NCI-H460 (cell line): ENCODE measurements at regions not wholly inside any gene's neighbourhood (a gene's known extent, or its start where the extent isn't known, plus 50 kb on each side); places are given as distances from the start of the nearest gene placed in this dataset.
"Not testable (repeated sequence)": the region's sequence is repeated elsewhere in the genome, so short reads cannot be mapped to it uniquely, and the experiment has no call there.

Experiments
- DNase-seq: peaks from one replicate; pipeline ENCODE4 v3.0.0-alpha.2; 2016; ENCODE audit warnings: low read depth; ENCODE audit errors: extremely low read depth

DNA sequence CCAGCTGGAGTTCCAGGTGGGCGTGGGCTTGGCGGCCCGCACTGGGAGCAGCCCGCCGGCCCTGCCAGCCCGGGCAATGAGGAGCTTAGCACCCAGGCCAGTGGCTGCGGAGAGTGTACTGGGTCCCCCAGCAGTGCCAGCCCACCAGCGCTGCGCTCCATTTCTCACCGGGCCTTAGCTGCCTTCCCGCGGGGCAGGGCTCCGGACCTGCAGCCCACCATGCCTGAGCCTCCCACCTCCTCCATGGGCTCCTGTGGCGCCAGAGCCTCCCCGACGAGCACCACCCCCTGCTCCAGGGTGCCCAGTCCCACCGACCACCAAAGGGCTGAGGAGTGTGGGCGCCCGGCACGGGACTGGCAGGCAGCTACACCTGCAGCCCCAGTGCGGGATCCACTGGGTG is 1075.3 kb downstream of the SI start:
- DNase-seq: not testable (repeated sequence)

DNA sequence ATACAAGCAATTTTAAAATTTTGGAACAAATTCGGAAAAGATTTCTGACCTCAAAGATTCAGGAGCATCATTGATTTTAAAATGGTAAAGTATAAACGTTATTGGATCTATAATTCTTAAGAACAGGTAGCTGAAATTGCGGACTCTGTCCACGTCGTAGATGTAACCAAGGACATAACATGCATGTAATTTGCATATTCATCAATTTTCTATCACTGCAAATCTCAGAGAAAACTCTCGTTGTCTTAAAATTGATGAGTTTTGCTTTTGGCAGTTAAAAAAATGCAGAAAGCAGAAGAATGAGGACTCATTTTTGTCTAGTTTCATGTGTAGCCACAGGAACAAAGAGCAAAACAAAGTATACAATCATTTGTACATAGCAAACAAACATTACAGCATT is 1094.4 kb downstream of the SI start:
- DNase-seq: no peak

DNA sequence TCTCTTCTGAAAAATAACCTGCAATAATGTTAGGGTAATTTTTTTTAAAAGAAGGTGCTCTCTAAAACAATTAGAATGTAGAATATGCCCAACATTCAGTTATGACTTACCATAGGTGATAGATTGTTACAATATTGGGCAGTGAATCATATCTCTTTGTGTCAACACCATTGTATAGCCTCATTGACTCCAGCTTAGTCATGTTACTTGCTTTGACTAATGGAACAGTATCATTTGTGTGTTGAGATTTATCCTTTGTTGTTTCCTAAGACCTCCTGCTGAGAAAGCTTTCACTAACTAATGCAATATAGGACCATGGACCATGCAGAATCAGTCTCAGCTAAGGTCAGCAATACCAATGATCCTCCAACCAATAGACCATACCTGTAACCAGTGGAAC is 1106.4 kb downstream of the SI start:
- DNase-seq: no peak

DNA sequence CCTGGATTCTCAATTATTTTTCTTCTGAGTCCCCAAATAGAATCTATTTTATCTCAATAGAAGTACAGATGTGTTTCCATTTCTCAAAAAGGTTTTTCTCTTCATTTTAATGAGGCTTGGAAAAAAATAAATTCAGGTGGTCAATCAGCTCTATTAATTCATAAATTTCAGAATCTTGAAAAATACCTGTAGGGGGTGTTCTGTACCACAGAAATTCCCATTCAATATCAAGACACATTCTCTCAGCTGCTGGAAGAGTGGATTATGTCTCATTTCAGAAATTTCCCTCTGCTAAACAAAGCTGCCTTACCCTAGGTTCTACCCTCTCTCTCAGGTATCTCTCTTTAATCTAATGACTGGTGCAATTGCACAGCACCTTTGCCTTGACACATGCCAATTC is 1121.2 kb downstream of the SI start:
- DNase-seq: no peak

DNA sequence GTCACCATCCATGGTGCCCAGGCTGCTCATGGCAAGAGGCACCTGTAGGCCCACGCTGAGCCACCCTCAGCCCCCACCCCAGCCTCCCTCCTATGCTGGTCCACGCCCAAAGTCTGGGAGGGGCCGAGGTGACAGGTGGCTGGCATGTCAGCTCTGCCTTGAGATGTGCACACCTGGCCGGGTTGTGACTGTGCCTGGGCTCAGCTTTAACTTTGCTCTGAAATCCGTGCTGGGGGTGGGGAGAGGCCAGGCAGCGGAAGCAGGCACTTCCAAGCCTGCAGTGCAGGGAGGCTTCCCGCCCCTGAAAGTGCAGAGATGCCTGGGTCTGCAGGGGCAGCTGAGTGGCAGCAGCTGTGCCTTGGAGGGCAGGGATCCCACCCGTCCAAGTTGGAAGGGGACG is 1124.8 kb downstream of the SI start:
- DNase-seq: no peak

DNA sequence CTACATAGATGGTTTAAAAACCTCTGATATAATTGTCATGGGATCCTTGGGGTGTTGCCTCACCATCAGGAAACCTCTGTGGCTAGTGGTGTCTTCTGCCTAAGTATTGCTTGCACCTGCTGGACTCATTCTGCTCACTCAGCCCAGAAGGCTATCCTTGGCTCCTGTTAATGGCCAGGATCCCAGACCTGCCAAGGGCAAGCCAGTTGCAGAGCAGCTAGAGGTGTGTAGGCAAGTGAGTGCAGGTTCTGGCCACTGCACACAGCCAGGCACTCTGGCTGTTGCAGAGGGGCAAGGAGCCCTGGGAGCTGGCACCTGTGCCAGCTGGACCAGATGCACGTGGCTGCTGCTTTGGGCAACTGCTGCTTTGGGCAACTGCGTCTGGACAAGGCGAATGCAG is 1125.8 kb downstream of the SI start:
- DNase-seq: no peak

DNA sequence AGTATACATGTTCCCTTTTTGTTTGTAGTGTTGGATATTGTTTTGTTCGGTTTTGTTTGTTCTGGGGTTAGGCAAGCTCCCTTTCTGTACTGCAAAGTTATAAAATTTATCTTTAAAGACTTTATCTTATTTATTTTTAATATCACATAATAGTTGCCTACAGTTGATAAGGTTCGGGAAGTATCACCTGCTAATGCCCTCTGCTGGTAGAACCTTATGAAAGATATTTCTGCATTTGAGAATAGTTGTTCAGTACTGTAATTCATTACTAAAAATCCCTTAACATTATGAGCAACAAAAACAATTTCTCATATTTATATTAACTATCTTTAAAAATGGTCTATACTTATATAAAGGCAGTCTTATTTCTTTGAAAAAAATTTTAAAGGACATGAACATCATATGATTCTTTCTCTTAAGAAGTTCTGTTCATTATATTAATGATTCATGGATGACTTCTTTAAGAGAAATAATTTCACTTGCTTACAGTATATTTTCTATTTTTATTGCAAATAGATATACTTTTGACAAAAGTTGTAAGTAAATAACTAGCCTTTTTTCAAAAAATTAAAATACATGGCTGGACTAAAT is 1126.8 kb downstream of the SI start:
- DNase-seq: peak; percentile 5

DNA sequence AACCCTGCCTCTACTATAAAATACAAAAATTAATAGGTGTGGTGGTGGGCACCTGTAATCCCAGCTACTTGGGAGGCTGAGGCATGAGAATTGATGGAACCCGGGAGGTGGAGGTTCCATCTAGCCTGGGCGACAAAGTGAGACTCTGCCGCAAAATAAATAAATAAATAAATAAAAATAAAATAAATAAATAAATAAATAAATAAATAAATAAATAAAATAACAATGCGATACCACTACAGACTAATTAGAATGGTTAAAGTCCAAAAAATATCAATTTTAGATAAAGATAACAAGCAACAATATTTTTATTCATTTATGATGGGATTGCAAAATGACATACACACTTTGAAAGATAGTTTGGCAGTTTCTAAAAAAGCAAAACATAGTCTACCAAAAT is 1131.5 kb downstream of the SI start:
- DNase-seq: no peak

DNA sequence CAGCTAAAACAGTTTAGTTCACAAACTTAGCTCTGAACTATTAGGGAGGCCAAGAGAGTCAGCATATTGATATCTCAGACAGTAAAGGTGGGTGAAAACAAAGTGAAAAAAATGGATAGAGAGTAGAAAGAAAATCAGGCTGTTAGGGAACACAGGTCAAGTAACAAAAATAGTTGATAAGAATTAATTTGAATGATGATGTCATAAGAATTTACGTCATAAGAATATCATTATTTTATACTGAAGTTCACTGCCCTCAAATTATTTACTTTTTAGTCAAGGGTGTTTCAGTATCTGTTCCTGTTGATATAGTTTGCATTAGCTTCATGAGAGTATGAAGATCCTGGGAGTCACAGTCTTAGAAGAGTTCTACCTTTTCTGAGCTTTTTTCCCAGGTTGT is 1134.6 kb downstream of the SI start:
- DNase-seq: no peak

DNA sequence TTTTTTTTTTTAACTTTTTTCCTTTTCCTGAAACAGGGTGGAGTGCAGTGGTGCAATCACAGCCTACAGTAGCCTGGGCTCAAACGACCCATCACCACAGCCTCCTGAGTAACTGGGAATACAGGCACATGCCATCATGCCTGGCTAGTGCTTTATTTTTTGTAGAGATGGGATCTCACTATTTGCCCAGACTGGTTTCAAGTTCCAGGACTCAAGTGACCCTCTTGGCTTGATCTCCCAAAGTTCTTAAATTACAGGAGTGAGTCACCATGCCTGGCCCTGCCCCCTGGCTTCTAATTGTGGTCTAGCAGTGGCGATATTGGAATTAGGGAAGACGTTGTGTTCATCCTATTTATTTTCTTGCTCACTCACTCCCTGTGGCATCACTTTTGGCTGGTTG is 1138.4 kb downstream of the SI start:
- no peak for DNase-seq

DNA sequence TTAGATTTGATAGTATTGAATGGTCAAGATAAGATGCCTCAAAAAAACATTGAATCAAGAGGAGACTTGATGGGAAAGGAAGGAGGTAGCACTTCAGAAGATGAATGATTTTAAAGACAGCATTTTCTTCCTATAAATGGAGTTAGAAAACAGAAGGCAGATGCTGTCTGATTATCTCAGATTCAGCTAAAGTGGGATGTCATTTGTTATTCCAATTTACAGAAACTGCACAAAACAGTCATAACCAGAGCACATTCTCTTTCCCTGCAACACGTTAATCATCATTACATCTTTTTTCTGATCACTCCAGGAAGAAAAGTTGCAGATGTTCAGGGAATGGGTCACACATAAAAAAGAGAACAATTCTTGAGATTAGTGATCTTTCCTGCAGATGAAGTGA is 1141.8 kb downstream of the SI start:
- no peak for DNase-seq

DNA sequence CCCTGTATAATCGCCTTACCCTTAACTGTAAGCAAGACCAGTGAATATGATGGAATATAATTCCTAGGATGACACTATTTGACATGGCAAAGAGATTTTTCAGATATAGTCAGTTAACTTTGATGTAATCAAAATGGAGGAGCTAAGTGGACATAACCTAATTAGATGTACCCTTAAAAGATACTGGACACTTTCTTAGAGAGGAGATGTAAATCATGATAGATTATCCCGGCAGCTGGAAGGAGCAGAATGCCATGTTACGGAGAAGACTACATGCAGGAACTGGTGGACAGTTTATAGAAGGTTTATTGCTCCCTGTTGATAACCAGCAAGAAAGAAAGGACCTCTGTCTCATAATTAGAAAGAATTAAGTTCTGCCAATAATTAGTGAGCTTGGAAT is 1142.9 kb downstream of the SI start:
- DNase-seq: no peak

DNA sequence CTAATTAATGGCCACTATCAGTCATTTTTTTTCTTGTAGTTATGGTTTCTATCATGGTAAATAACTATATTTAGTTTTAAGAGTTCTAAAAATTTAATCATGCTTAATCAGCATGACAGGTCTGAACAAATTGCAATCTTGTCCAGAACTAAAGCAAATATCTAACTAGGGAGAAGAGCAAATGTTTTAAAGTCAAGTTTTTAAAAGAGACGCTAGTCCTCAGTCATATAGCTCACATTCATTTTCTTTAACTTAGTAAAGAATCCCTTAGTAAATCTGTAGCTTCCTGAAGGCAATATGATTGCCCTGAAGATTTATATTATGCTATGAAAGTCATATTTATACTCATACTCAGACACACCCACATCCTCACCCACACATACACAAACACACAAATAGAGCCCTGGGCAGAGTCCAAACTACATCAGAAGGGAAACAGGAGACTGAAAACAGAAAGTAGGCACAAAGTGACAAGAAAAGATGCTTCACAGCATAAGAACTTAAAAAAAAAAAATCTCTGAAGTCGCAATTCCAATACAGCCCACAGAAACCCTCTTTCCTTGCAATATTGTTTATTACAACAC is 1149.1 kb downstream of the SI start:
- DNase-seq: no peak

DNA sequence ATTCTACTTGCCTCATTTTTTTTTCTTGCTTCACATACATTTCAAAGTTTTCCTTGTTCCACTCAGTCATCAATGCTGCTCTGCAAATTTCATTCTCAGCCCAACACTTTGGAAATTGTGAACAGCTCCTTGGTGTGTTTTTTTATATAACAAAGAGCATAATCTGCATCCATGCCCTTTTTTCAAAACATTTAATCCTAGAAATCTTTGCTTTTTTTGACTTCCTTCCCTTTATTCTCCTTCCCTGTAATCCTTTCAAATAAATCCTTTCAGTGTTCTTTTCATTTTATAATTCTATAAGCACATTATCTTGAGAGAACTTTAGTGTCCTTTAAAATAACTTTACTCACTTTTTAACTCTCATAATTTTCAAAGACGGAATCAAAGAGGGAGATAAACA is 1150.8 kb downstream of the SI start:
- DNase-seq: no peak

DNA sequence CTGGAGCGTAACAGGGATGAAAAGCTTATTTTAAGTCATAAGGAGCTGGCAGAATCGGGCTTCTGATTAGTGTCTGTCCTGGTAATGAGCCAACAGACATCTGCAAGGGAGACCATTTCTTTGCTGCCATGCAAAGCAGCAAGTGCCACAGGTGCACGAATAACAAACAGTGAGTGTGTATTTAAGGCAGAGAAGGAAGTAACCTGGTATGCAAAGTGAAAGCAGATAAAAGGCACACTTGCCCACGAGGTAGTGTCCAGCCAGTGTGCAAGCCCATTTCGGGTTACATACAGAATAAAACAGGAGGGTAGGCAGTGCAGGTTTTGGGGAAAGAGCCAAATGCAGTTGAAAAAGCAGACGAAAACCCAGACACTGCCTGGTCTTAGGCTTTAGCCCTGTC is 1153.7 kb downstream of the SI start:
- no peak for DNase-seq

DNA sequence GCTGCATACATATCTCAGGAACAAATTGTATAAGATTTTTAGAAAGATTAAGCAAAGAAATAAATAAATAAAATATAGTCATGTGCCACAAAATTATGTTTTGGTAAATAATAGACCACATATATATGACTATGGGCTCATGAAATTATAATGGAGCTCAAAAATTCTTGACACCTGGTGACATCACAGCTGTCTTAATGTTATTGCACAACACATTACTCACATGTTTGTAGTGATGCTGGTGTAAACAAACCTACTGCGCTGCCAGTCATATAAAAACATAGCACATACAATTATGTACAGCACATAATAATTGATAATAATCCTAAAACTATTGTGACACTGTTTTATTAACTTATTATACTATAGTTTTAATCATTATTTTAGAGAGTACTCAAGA is 1159.1 kb downstream of the SI start:
- DNase-seq: no peak

DNA sequence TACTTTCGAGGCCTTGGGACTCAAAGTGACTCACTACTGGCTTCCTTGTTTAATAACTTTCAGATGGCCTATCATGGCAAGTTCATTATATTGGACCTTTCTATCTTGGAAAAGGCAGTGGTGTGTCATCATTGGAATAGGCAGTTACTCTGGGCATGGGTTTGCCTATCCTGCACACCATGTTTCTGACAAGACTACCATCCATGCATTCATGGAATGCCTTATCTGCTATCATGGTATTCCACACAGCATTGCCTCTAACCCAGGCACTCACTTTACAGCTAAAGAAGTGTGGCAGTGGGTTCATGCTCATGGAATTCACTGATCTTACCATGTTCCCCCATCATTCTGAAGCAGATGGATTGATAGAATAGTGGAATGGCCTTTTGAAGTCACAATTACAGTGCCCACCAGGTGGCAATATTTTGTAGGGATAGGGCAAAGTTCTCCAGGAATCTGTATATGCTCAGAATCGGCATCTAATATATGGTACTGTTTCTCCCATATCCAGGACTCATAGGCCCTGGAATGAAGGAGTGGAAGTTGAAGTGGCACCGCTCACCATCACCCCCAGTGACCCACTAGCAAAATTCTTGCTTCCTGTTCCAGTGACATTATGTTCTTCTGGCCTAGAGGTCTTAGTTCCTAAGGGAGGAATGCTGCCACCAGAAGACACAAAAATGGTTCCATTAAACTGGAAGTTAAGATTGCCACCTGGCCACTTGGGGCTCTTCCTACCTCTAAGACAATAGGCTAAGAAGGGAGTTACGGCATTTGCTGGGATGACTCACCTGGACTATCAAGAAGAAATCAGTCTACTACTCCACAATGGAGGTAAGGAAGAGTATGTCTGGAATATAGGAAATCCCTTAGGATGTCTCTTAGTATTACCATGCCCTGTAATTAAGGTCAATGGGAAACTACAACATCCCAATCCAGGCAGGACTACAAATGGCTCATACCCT is 1161.4 kb downstream of the SI start:
- DNase-seq: peak; percentile 18

DNA sequence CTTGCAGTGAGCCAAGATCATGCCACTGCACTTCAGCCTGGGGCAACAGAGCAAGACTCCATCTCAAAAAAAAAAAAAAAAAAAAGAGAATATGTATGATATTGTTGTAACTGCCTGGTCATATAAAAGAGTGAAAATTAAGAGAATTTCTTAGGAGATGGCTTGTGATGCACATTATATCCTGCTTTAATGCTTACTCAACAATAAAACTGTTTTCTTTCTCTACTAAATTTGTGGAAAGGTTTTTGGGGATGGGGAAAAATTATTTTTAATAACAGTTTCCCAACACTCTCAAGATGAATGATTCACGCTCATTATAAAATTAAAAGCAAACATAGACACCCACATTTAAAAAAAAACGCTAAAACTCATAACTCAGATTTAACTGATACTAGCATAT is 1163.0 kb downstream of the SI start:
- no peak for DNase-seq

DNA sequence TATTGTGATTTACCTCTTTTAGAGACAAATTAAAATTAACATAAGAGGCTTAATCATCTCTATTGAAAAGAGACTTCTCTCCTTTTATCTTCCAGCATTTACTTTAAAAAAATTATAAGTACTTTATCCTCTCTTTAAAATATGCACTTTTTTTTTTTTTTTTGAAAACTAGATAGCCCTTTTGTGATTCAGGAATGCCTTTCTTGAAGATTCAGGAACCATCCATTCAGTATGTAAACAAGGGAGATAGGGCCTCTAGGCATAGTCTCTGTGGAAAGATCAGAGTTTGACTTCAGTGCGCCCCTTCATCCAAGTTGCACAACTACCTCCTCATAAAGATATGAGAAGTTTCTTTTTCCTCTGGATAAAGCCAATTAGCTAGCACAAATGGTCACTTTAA is 1163.7 kb downstream of the SI start:
- DNase-seq: no peak

DNA sequence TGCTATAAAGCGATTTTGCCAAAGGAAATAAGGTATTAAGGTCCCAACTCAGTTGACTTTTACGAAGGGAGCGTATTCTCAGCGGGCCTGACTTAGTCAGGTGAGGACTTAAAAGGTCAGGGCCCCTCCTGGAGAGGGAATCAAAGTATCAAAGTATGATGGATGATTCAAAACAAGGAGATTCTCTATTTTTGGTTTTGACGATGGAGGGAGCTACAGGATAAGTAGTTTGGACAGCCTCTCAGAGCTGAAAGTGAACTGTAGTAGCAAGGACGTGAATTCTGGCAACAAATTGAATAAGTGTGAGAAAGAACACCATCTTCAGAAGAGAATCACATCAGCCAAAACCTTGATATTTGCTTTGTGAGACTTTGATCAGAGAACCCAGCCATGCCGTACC is 1186.5 kb downstream of the SI start:
- no peak for DNase-seq

DNA sequence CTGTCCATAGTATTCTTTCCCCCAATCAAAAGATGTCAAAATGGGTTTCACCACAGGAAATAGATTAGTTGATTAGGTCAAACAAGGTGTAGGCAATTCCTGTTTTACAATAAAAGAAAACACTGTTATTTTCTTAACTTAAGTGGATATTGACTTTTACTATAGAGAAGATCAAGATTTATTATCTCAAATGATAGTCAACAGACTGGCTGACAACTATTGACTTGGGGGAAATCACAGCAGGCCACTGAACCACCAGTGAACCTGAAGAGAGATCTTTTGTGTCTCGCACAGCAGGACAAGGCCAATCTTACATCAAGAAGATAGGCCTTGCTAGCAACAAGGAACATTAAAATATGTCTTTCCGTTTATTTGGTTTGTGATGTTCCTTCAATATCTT is 1187.6 kb downstream of the SI start:
- no peak for DNase-seq

DNA sequence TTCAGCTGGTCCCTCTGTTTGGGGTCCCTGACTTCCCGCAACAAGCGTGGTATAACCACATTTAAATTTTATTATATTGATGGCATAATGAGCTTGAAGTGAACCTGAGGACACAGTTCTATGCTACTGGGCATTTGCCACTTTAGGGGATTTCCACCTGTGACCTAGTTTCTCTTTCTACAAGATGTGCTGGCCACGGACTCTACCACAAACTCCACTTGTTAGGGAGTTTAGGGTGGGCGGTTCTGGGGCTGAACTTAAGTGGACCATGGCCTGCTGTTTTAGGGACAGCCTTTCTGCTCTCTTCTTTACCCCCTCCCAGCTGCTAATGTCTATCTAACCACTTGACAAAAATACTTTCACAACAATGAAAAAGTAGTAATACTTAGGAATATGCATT is 1199.1 kb downstream of the SI start:
- DNase-seq: no peak
